Esophagus squamous epithelium (tissue), 5 donors: ENCODE measurements at regions not wholly inside any gene's neighbourhood (a gene's known extent, or its start where the extent isn't known, plus 50 kb on each side); places are given as distances from the start of the nearest gene placed in this dataset.
"Not testable (repeated sequence)": the region's sequence is repeated elsewhere in the genome, so short reads cannot be mapped to it uniquely, and the experiment has no call there.

Experiments used
- DNase-seq: peaks from one replicate; lab custom pipeline; 2025; lab: John Stamatoyannopoulos, UW
- H3K27ac ChIP-seq, 4 donors: fragments of 200-600 bp; sonication (generic); one replicate each; pipeline ENCODE4 v1.5.1; 2016 to 2019; ENCODE audit warnings: mild to moderate bottlenecking in 1 of 4
- H3K27me3 ChIP-seq, 4 donors: fragments of 200-600 bp; sonication (generic); 1 replicate in 3 of 4; 2 replicates in 1 of 4; pipeline versions ENCODE4 v1.5.1 to v1.6.0; 2017 to 2021; ENCODE audit warnings: antibody characterized with exemption in 1 of 4
- H3K36me3 ChIP-seq, 3 donors: fragments of 200-600 bp; sonication (generic); one replicate each; pipeline ENCODE4 v1.5.1; 2016 to 2019
- H3K4me1 ChIP-seq, 3 donors: fragments of 200-600 bp; sonication (generic); one replicate each; pipeline ENCODE4 v1.5.1; 2017 to 2019
- H3K4me3 ChIP-seq, 4 donors: fragments of 200-600 bp; sonication (generic); 1 replicate in 3 of 4; 2 replicates in 1 of 4; pipeline ENCODE4 v1.5.1; 2016 to 2019; ENCODE audit warnings: mild to moderate bottlenecking in 2 of 4, moderate library complexity in 1 of 4
- H3K9me3 ChIP-seq, 3 donors: fragments of 200-600 bp; sonication (generic); one replicate each; pipeline ENCODE4 v1.5.1; 2016 to 2019
- CTCF ChIP-seq, 6 experiments: fragments of 450-650 bp in 4 of 6; fragments of 200-600 bp in 2 of 6; sonication (generic) in 2 of 6; IDR thresholded peaks; one replicate each; pipeline ENCODE4 v1.5.1; 2016 to 2019; ENCODE audit warnings: antibody characterized with exemption in 6 of 6, mild to moderate bottlenecking in 4 of 6, moderate library complexity in 4 of 6
- POLR2A ChIP-seq, 4 donors: fragments of 450-650 bp; IDR thresholded peaks; one replicate each; pipeline ENCODE4 v1.6.1; 2017; ENCODE audit warnings: antibody characterized with exemption in 4 of 4, mild to moderate bottlenecking in 4 of 4, moderate library complexity in 3 of 4
- WGBS, 2 donors: methylation state at CpG; one replicate each; pipeline ENCODE4 v1.1.5; 2018; 5-methylcytosine and 5-hydroxymethylcytosine counted together
- intact Hi-C: fragments of 100-400 bp; cut with DNase I; formaldehyde crosslinking; loops from one replicate; pipeline ENCODE4 v1.15.0; 2022
- donor health status: DM: yes; HTN: yes; CAD: no.

- WGBS, 2 donors, result 20 to 50% methylated on average over 1 of the region's 1 CpG
- H3K27me3 ChIP-seq, result peaks cover 0 to under 1% (median 0%) of the 10 kb centered on the region in 4 donors
- no peak overlapping the region for H3K27ac ChIP-seq
- H3K36me3 ChIP-seq, result no peaks in the 10 kb centered on the region
- TF ChIP-seq CTCF (IDR thresholded peaks at IDR 0.05) (no peak), POLR2A (IDR thresholded peaks at IDR 0.05) (no peak)
- H3K4me1 ChIP-seq, result peaks cover 0 to 9% (median 8%) of the 10 kb centered on the region in 3 donors
- H3K9me3 ChIP-seq, result no peaks in the 10 kb centered on the region
- intact Hi-C loops, result no loop called here
- H3K4me3 ChIP-seq, result no peak overlapping the region
- DNase-seq, result no peak
These were observed 154.2 kb downstream of the TENT5C start for GRCh38 chr1:117760069-117760468.

GRCh38 chr1:117760485-117760884 is 154.6 kb downstream of the TENT5C start:
- Histone ChIP-seq H3K4me3 (no peak overlapping the region), H3K27ac (no peak overlapping the region)

GRCh38 chr1:117767756-117768155 is 161.7 kb downstream of the GDAP2 start:
- intact Hi-C loops, H3K36me3 ChIP-seq, DNase-seq, H3K27ac ChIP-seq, H3K27me3 ChIP-seq, H3K4me3 ChIP-seq, H3K4me1 ChIP-seq: not testable (repeated sequence)
- peaks cover 0 to 28% (median 18%) of the 10 kb centered on the region in 3 donors for H3K9me3 ChIP-seq
- 42 to 47% methylated on average over 1 of the region's 1 CpG for WGBS, 2 donors

More at GRCh38 chr1:117760485-117760884, 154.6 kb downstream of the TENT5C start:
- DNase-seq, result no peak
- no peaks in the 10 kb centered on the region for H3K9me3 ChIP-seq
- no peaks in the 10 kb centered on the region for H3K27me3 ChIP-seq
- 70 to 71% methylated on average over 1 to 2 of the region's 2 CpGs for WGBS, 2 donors
- peaks cover 0 to 9% (median 8%) of the 10 kb centered on the region in 3 donors for H3K4me1 ChIP-seq
- H3K36me3 ChIP-seq, result no peaks in the 10 kb centered on the region
- no peak for TF ChIP-seq CTCF (IDR thresholded peaks at IDR 0.05)
- intact Hi-C loops, result no loop called here

- WGBS, 2 donors, result 17 to 37% methylated on average over 1 of the region's 1 CpG
- no peak for DNase-seq
- Histone ChIP-seq H3K9me3 (peaks cover 0 to 28% (median 18%) of the 10 kb centered on the region in 3 donors), H3K27ac (no peak overlapping the region), H3K27me3 (no peaks in the 10 kb centered on the region), H3K4me3 (no peak overlapping the region), H3K4me1 (no peaks in the 10 kb centered on the region), H3K36me3 (no peaks in the 10 kb centered on the region)
- no peak for TF ChIP-seq POLR2A (IDR thresholded peaks at IDR 0.05)
- TF ChIP-seq CTCF (IDR thresholded peaks at IDR 0.05), result no peak
- intact Hi-C loops, result no loop called here
These were observed 158.4 kb downstream of the GDAP2 start for GRCh38 chr1:117770981-117771531.

GRCh38 chr1:117779364-117779763 is 150.1 kb downstream of the GDAP2 start:
- no peaks in the 10 kb centered on the region for H3K4me1 ChIP-seq
- no peaks in the 10 kb centered on the region for H3K9me3 ChIP-seq
- intact Hi-C loops, result no loop called here
- H3K36me3 ChIP-seq, result no peaks in the 10 kb centered on the region
- H3K4me3 ChIP-seq, result no peak overlapping the region
- H3K27me3 ChIP-seq, result no peaks in the 10 kb centered on the region
- H3K27ac ChIP-seq, result no peak overlapping the region
- 63 to 69% methylated on average over 2 of the region's 2 CpGs for WGBS, 2 donors
- TF ChIP-seq CTCF (IDR thresholded peaks at IDR 0.05) (no peak), POLR2A (IDR thresholded peaks at IDR 0.05) (no peak)
- no peak for DNase-seq
